ENCODE measurements at regions not wholly inside any gene's neighbourhood (a gene's known extent, or its start where the extent isn't known, plus 50 kb on each side); places are given as distances from the start of the nearest gene placed in this dataset.

DNA sequence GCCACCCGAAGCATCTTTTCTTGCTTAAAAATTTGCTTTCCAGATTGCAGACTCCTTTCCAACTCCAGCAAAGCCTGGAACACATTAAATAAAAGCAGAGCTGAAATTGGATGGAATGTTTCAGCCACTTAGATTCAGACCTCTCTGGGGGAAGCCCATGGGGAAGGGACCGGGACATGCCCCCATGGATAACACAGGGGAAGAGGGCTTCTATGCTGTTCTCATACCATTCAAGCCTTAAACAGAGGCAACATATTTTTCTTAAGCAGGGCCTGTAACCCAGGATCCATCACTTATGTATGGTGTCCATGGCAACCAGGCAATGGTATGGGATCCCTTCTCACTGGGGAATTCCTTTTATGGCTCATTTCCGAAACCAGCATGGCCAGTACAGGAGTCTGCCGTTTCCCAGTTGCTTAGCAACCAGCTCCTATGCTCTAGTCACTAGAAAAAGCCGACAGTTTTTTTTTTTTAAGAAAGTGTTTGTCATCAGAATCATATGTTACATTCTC is 62.0 kb upstream of the MARCHF10 start:
- no peak overlapping the region for H3K27ac ChIP-seq (ENCODE audit: low read depth, low read length, poor library complexity, severe bottlenecking)
- TF ChIP-seq, protein P1, sequence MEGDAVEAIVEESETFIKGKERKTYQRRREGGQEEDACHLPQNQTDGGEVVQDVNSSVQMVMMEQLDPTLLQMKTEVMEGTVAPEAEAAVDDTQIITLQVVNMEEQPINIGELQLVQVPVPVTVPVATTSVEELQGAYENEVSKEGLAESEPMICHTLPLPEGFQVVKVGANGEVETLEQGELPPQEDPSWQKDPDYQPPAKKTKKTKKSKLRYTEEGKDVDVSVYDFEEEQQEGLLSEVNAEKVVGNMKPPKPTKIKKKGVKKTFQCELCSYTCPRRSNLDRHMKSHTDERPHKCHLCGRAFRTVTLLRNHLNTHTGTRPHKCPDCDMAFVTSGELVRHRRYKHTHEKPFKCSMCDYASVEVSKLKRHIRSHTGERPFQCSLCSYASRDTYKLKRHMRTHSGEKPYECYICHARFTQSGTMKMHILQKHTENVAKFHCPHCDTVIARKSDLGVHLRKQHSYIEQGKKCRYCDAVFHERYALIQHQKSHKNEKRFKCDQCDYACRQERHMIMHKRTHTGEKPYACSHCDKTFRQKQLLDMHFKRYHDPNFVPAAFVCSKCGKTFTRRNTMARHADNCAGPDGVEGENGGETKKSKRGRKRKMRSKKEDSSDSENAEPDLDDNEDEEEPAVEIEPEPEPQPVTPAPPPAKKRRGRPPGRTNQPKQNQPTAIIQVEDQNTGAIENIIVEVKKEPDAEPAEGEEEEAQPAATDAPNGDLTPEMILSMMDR (conservative IDR thresholded peaks at IDR 0.05; ENCODE audit: low read length): no peak
- no peak for TF ChIP-seq EZH2phosphoT487 (IDR thresholded peaks at IDR 0.05; ENCODE audit: borderline replicate concordance, low read depth, low read length)
- H2AFZ ChIP-seq (ENCODE audit: low read length): no peak overlapping the region
- H3K9me2 ChIP-seq (ENCODE audit: insufficient read depth, low read length): no peaks in the 10 kb centered on the region
- no peaks in the 10 kb centered on the region for H3K79me2 ChIP-seq (ENCODE audit: insufficient read depth, low read depth, low read length)
- intact Hi-C loops (cut with micrococcal nuclease; ENCODE audit: unreplicated experiment): no loop called here
- BruUV-seq (replicated peaks): no TSS peak
- no peak overlapping the region for H3K4me3 ChIP-seq (ENCODE audit: low read depth, low read length, poor library complexity, severe bottlenecking)
- no peaks in the 10 kb centered on the region for H3K4me1 ChIP-seq (ENCODE audit: insufficient read depth, low read length, poor library complexity, severe bottlenecking)
- no peak for DNase-seq (ENCODE audit: low spot score)
- ChIA-PET CTCF (ENCODE audit: unreplicated experiment) (no interaction called here), POLR2A (no interaction called here)
- no peak overlapping the region for H3K4me2 ChIP-seq (ENCODE audit: low read length)
- H4K20me1 ChIP-seq (ENCODE audit: insufficient read depth, low read length): no peaks in the 10 kb centered on the region
- H3K9me3 ChIP-seq (ENCODE audit: low read length): no peaks in the 10 kb centered on the region
- no peaks in the 10 kb centered on the region for H3K36me3 ChIP-seq (ENCODE audit: insufficient read depth, low read length)

DNA sequence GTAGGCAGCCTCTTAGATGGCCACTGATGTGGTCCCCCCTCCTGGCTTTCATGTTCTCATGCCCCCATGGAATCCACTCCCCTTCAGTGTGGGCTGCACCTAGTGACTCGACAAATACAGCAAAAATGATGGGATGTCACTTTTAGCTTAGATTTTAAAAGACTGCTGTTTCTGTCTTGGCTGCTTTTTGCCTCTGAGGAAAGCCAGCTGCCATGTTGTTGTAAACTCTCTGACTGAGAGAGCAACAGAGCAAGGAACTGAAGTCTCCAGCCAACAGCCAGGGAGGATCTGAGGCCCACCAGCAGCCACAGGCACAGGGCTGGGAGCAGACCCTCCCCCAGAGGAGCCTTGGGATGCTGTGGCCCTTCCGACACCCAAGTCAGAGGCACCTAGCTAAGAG is 60.6 kb upstream of the MARCHF10 start:
- Histone ChIP-seq H3K4me1 (ENCODE audit: insufficient read depth, low read length, poor library complexity, severe bottlenecking) (no peaks in the 10 kb centered on the region), H3K4me2 (ENCODE audit: low read length) (no peak overlapping the region), H3K27ac (ENCODE audit: low read depth, low read length, poor library complexity, severe bottlenecking) (no peak overlapping the region), H3K4me3 (ENCODE audit: low read depth, low read length, poor library complexity, severe bottlenecking) (no peak overlapping the region), H3K79me2 (ENCODE audit: insufficient read depth, low read depth, low read length) (no peaks in the 10 kb centered on the region), H3K9me3 (ENCODE audit: low read length) (no peaks in the 10 kb centered on the region), H3K36me3 (ENCODE audit: insufficient read depth, low read length) (no peaks in the 10 kb centered on the region), H3K9me2 (ENCODE audit: insufficient read depth, low read length) (no peaks in the 10 kb centered on the region), H4K20me1 (ENCODE audit: insufficient read depth, low read length) (no peaks in the 10 kb centered on the region), H2AFZ (ENCODE audit: low read length) (no peak overlapping the region)
- intact Hi-C loops (cut with micrococcal nuclease; ENCODE audit: unreplicated experiment): no loop called here
- no peak for DNase-seq (ENCODE audit: low spot score)
- BruUV-seq (replicated peaks): no TSS peak
- no peak for TF ChIP-seq EZH2phosphoT487 (IDR thresholded peaks at IDR 0.05; ENCODE audit: borderline replicate concordance, low read depth, low read length)
- TF ChIP-seq, protein P1 (conservative IDR thresholded peaks at IDR 0.05; ENCODE audit: low read length): no peak
- ChIA-PET POLR2A (interaction anchor here (0.7 kb wide), 1 partner anchor 796 kb away, joined by 3 read pairs; no protein-coding TSS in a partner anchor), CTCF (ENCODE audit: unreplicated experiment) (no interaction called here)

DNA sequence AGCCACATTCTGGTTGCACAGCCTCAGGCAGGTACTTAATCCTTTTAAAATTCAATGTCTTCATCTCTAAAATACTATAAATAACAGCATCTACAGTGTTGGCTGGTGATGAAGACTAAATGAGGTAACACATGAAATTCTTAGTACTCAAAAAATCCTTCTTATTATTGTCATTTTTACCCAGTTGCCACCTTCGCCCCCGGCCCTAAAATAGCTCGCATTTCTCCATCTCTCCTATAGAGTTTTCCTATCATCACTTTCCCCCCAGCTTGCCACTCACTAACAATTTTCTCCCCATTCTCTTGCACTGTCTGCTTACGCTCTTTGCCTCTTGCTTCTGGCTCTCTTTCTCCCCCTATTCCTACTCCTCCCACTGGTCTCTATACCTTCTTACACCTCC is 59.9 kb upstream of the MARCHF10 start:
- CTCF ChIA-PET (ENCODE audit: unreplicated experiment): no interaction called here

More for the DNA sequence above, 59.9 kb upstream of the MARCHF10 start:
- no peaks in the 10 kb centered on the region for H4K20me1 ChIP-seq (ENCODE audit: insufficient read depth, low read length)
- no peak for TF ChIP-seq EZH2phosphoT487 (IDR thresholded peaks at IDR 0.05; ENCODE audit: borderline replicate concordance, low read depth, low read length)
- TF ChIP-seq, protein P1 (conservative IDR thresholded peaks at IDR 0.05; ENCODE audit: low read length): no peak
- H3K4me1 ChIP-seq (ENCODE audit: insufficient read depth, low read length, poor library complexity, severe bottlenecking): no peaks in the 10 kb centered on the region
- H3K79me2 ChIP-seq (ENCODE audit: insufficient read depth, low read depth, low read length): no peaks in the 10 kb centered on the region
- intact Hi-C loops (cut with micrococcal nuclease; ENCODE audit: unreplicated experiment): no loop called here
- no peaks in the 10 kb centered on the region for H3K9me3 ChIP-seq (ENCODE audit: low read length)
- BruUV-seq (replicated peaks): no TSS peak
- no peaks in the 10 kb centered on the region for H3K36me3 ChIP-seq (ENCODE audit: insufficient read depth, low read length)
- H3K9me2 ChIP-seq (ENCODE audit: insufficient read depth, low read length): no peaks in the 10 kb centered on the region
- H3K4me2 ChIP-seq (ENCODE audit: low read length): no peak overlapping the region
- H3K4me3 ChIP-seq (ENCODE audit: low read depth, low read length, poor library complexity, severe bottlenecking): no peak overlapping the region
- POLR2A ChIA-PET: no interaction called here
- no peak overlapping the region for H3K27ac ChIP-seq (ENCODE audit: low read depth, low read length, poor library complexity, severe bottlenecking)
- no peak for DNase-seq (ENCODE audit: low spot score)
- no peak overlapping the region for H2AFZ ChIP-seq (ENCODE audit: low read length)
